IMR-90 (cell line): ENCODE measurements at regions not wholly inside any gene's neighbourhood (a gene's known extent, or its start where the extent isn't known, plus 50 kb on each side); places are given as distances from the start of the nearest gene placed in this dataset.

Source experiments
- ATAC-seq: fragments of 200-7000 bp; cut with Tn5 transposase; 2 replicates; pipeline ENCODE4 v1.9.1; 2020; ENCODE audit warnings: low read depth, mild to moderate bottlenecking, moderate library complexity
- BruUV-seq: library from RNA; stranded (reverse); fragments of 400-500 nt; replicated peaks from 2 replicates; lab custom pipeline; 2021; lab: Mats Ljungman, UMichigan
- CTCF ChIA-PET: fragments of 300-600 bp; formaldehyde crosslinking; extraction: SDS; loops from one replicate; lab custom pipeline; 2021; ENCODE audit warnings: antibody characterized with exemption; lab: Yijun Ruan, JAX
- POLR2A ChIA-PET: fragments of 300-600 bp; sonication (Branson Sonifier 250); formaldehyde crosslinking; loops from one replicate; lab custom pipeline; 2022; ENCODE audit warnings: antibody characterized with exemption; ENCODE audit not compliant: unreplicated experiment; lab: Charles Lee
- DNase-seq: peaks from one replicate; pipeline ENCODE4 v3.0.0; 2013
- H2AFZ ChIP-seq: replicated peaks from 2 replicates; pipeline ENCODE3; 2013; ENCODE audit warnings: low read length, mild to moderate bottlenecking; ENCODE audit not compliant: poor library complexity
- H2AK5ac ChIP-seq: 2 replicates; pipeline ENCODE4 v1.6.1; 2013; ENCODE audit warnings: low read depth, low read length, inconsistent platforms
- H2AK9ac ChIP-seq: replicated peaks from 2 replicates; pipeline ENCODE3; 2013; ENCODE audit warnings: mild to moderate bottlenecking, low read depth, low read length, moderate library complexity; ENCODE audit not compliant: poor library complexity
- H2BK120ac ChIP-seq: 2 replicates; pipeline ENCODE4 v1.6.1; 2013; ENCODE audit warnings: low read depth, low read length, inconsistent platforms
- H2BK15ac ChIP-seq: 3 replicates; pipeline ENCODE4 v1.6.1; 2013; ENCODE audit warnings: low read depth, low read length, inconsistent platforms
- H2BK20ac ChIP-seq: 2 replicates; pipeline ENCODE4 v1.6.1; 2013; ENCODE audit warnings: low read depth, mild to moderate bottlenecking, inconsistent platforms, low read length, moderate library complexity
- H2BK5ac ChIP-seq: 2 replicates; pipeline ENCODE4 v1.6.1; 2013; ENCODE audit warnings: mild to moderate bottlenecking, low read depth, low read length, inconsistent platforms; ENCODE audit not compliant: poor library complexity, severe bottlenecking
- H3K14ac ChIP-seq: replicated peaks from 2 replicates; pipeline ENCODE4 v1.6.1; 2013; ENCODE audit warnings: low read depth, low read length, inconsistent platforms
- H3K18ac ChIP-seq: 2 replicates; pipeline ENCODE4 v1.6.1; 2013; ENCODE audit warnings: low read depth, low read length, control low read depth
- H3K23ac ChIP-seq: 2 replicates; pipeline ENCODE4 v1.6.1; 2013; ENCODE audit warnings: low read depth, low read length, inconsistent platforms
- H3K27ac ChIP-seq: 2 replicates; pipeline ENCODE4 v1.5.1; 2013; ENCODE audit warnings: mild to moderate bottlenecking, control low read depth, low read length; ENCODE audit not compliant: insufficient read depth
- H3K27me3 ChIP-seq: 2 replicates; pipeline ENCODE4 v1.6.1; 2013; ENCODE audit warnings: low read length; ENCODE audit not compliant: control insufficient read depth, insufficient read depth
- H3K36me3 ChIP-seq: 2 replicates; pipeline ENCODE4 v1.6.1; 2013; ENCODE audit warnings: low read length, mixed read lengths; ENCODE audit not compliant: control insufficient read depth, insufficient read depth
- H3K4ac ChIP-seq: 2 replicates; pipeline ENCODE4 v1.6.1; 2013; ENCODE audit warnings: low read depth, low read length, inconsistent platforms
- H3K4me1 ChIP-seq: 2 replicates; pipeline ENCODE4 v1.6.1; 2013; ENCODE audit warnings: low read length, mixed read lengths; ENCODE audit not compliant: control insufficient read depth, insufficient read depth
- H3K4me2 ChIP-seq: 2 replicates; pipeline ENCODE4 v1.6.1; 2013; ENCODE audit warnings: low read depth, mild to moderate bottlenecking, control low read depth, low read length, moderate library complexity
- H3K4me3 ChIP-seq: 2 replicates; pipeline ENCODE4 v1.5.1; 2013; ENCODE audit warnings: low read depth, mild to moderate bottlenecking, control low read depth, low read length, moderate library complexity; ENCODE audit not compliant: insufficient read depth
- H3K56ac ChIP-seq: 2 replicates; pipeline ENCODE4 v1.6.1; 2013; ENCODE audit warnings: low read length, inconsistent platforms; ENCODE audit not compliant: insufficient read depth; ENCODE audit errors: extremely low read depth
- H3K79me1 ChIP-seq, 2 experiments: 2 replicates each; pipeline ENCODE4 v1.6.1; 2013; ENCODE audit warnings: low read length in 2 of 2, inconsistent platforms in 1 of 2, low read depth in 1 of 2
- H3K9ac ChIP-seq: 2 replicates; pipeline ENCODE4 v1.6.1; 2013; ENCODE audit warnings: low read depth, low read length, control low read depth
- H3K9me1 ChIP-seq: 2 replicates; pipeline ENCODE4 v1.6.1; 2013; ENCODE audit warnings: low read length, inconsistent platforms; ENCODE audit not compliant: insufficient read depth
- H3K9me3 ChIP-seq: 2 replicates; pipeline ENCODE4 v1.6.1; 2013; ENCODE audit warnings: low read length; ENCODE audit not compliant: control insufficient read depth, insufficient read depth
- H4K20me1 ChIP-seq: 2 replicates; pipeline ENCODE4 v1.6.1; 2013; ENCODE audit warnings: low read length, inconsistent platforms; ENCODE audit not compliant: insufficient read depth
- H4K5ac ChIP-seq: 2 replicates; pipeline ENCODE4 v1.6.1; 2013; ENCODE audit warnings: mild to moderate bottlenecking, low read depth, low read length, control low read depth
- H4K8ac ChIP-seq, 2 experiments: 2 replicates each; pipeline ENCODE4 v1.6.1; 2013; ENCODE audit warnings: low read depth in 2 of 2, low read length in 2 of 2, control low read depth in 1 of 2, inconsistent platforms in 1 of 2
- H4K91ac ChIP-seq: 2 replicates; pipeline ENCODE4 v1.6.1; 2013; ENCODE audit warnings: low read depth, low read length, inconsistent platforms; ENCODE audit not compliant: insufficient read depth
- BHLHE40 ChIP-seq: fragments of 150-350 bp; IDR thresholded peaks from 2 replicates; pipeline ENCODE4 v1.6.1; 2016; ENCODE audit warnings: mild to moderate bottlenecking, low read depth, low read length
- CEBPB ChIP-seq: IDR thresholded peaks from 2 replicates; pipeline ENCODE4 v1.6.1; 2012; ENCODE audit warnings: low read depth, low read length, improper control_type of control experiment
- CHD1 ChIP-seq: IDR thresholded peaks from 2 replicates; pipeline ENCODE4 v1.6.1; 2012; ENCODE audit warnings: low read depth, low read length, improper control_type of control experiment
- FOS ChIP-seq: fragments of 150-350 bp; IDR thresholded peaks from 2 replicates; pipeline ENCODE4 v1.6.1; 2016; ENCODE audit warnings: low read depth, low read length
- MAFK ChIP-seq: IDR thresholded peaks from 2 replicates; pipeline ENCODE4 v1.6.1; 2012; ENCODE audit warnings: low read depth, low read length, improper control_type of control experiment
- MAZ ChIP-seq: IDR thresholded peaks from 2 replicates; pipeline ENCODE4 v1.6.1; 2012; ENCODE audit warnings: low read depth, mild to moderate bottlenecking, low read length, improper control_type of control experiment, moderate library complexity, borderline replicate concordance
- MXI1 ChIP-seq: IDR thresholded peaks from 2 replicates; pipeline ENCODE4 v1.6.1; 2012; ENCODE audit warnings: low read depth, mild to moderate bottlenecking, low read length, moderate library complexity, borderline replicate concordance
- NFE2L2 ChIP-seq: fragments of 150-350 bp; IDR thresholded peaks from 2 replicates; pipeline ENCODE4 v1.6.1; 2016; ENCODE audit warnings: low read depth, mild to moderate bottlenecking, low read length
- POLR2A ChIP-seq: IDR thresholded peaks from 2 replicates; pipeline ENCODE4 v1.6.1; 2012; ENCODE audit warnings: mild to moderate bottlenecking, low read depth, low read length
- RCOR1 ChIP-seq: IDR thresholded peaks from 2 replicates; pipeline ENCODE4 v1.6.1; 2012; ENCODE audit warnings: mild to moderate bottlenecking, low read length, improper control_type of control experiment; ENCODE audit not compliant: insufficient replicate concordance
- RFX5 ChIP-seq: IDR thresholded peaks from 2 replicates; pipeline ENCODE4 v1.8.0; 2012; ENCODE audit warnings: low read depth, mild to moderate bottlenecking, low read length, moderate library complexity
- SMC3 ChIP-seq: fragments of 150-350 bp; IDR thresholded peaks from 2 replicates; pipeline ENCODE4 v1.6.1; 2016; ENCODE audit warnings: low read depth, mild to moderate bottlenecking, antibody characterized with exemption, low read length, moderate library complexity
- WGBS, 2 experiments: methylation state at CpG; one replicate each; pipeline versions ENCODE4 v1.1.5 to v1.1.7; 2013; ENCODE audit warnings: missing lambda C conversion rate in 2 of 2; ENCODE audit not compliant: insufficient read length in 1 of 2; ENCODE audit errors: extremely low coverage in 2 of 2; 5-methylcytosine and 5-hydroxymethylcytosine counted together
- dilution Hi-C: fragments of 300-500 bp; cut with HindIII; formaldehyde crosslinking; loops from one replicate; pipeline ENCODE4 v1.14.3; 2018; ENCODE audit warnings: low sequenced_read_pairs; ENCODE audit not compliant: unreplicated experiment
- in situ Hi-C: fragments of 300-500 bp; cut with MboI; formaldehyde crosslinking; loops from 3 replicates; pipeline ENCODE4 v1.14.3; 2019; ENCODE audit warnings: low sequenced_read_pairs, inconsistent platforms, mixed read lengths
- intact Hi-C: fragments of 100-400 bp; cut with micrococcal nuclease; formaldehyde crosslinking; loops from 2 replicates; pipeline ENCODE4 v1.10.0; 2022
- TF ChIP-seq, protein P1 (sequence below): fragments of 150-350 bp; IDR thresholded peaks from 2 replicates; pipeline ENCODE4 v1.6.1; 2016; ENCODE audit warnings: low read depth, mild to moderate bottlenecking, low read length, moderate library complexity, borderline replicate concordance
- TF ChIP-seq, protein P2 (sequence below): conservative IDR thresholded peaks from 2 replicates; pipeline ENCODE4 v1.5.1; 2012; ENCODE audit warnings: mild to moderate bottlenecking, low read depth, low read length, improper control_type of control experiment
- TF ChIP-seq, protein P3 (sequence below): fragments of 150-350 bp; IDR thresholded peaks from 2 replicates; pipeline ENCODE4 v1.6.1; 2017; ENCODE audit warnings: mild to moderate bottlenecking, antibody characterized with exemption, low read length, low read depth

DNA sequence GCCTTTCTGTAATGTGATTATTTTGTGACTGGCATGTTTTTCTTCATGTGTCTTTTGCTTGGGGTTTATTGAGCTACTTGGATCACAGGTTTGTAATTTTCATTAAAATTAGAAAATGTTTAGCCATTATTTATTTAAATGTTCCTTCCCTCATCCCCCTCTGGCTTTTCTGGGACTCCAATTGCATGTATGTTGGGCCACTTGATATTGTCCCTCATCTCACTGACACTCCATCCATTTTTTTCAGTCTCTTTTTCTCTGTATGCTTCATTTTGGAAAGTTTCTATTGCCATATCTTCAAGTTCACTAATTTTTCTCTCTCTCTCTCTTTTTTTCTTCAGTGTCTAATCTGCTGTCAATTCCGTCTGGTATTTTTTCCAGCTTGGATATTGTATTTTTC is 390.1 kb downstream of the PRDM2 start:
- Histone ChIP-seq H3K9ac (no peak overlapping the region), H3K56ac (no peak overlapping the region), H2AK5ac (no peak overlapping the region), H3K4me2 (no peak overlapping the region), H2BK20ac (no peak overlapping the region), H3K23ac (no peak overlapping the region), H2BK120ac (no peak overlapping the region), H3K9me1 (no peaks in the 10 kb centered on the region), H3K79me1 (no peaks in the 10 kb centered on the region), H3K4me1 (no peaks in the 10 kb centered on the region), H3K14ac (no peak overlapping the region), H4K5ac (no peak overlapping the region), H2BK5ac (no peak overlapping the region), H3K27ac (no peak overlapping the region), H4K20me1 (no peaks in the 10 kb centered on the region), H2BK15ac (no peak overlapping the region), H3K36me3 (no peaks in the 10 kb centered on the region), H3K27me3 (no peaks in the 10 kb centered on the region), H4K8ac (no peak overlapping the region), H3K9me3 (peaks cover 2% of the 10 kb centered on the region; the same call in 1 of the 2 replicates), H2AK9ac (no peak overlapping the region), H3K4ac (no peak overlapping the region), H2AFZ (no peak overlapping the region), H3K18ac (no peak overlapping the region), H3K4me3 (no peak overlapping the region), H4K91ac (no peak overlapping the region)
- no TSS peak for BruUV-seq
- no peak for ATAC-seq
- no CpG with 5 or more reads among the region's 1 CpG for WGBS, 2 experiments
- in situ Hi-C loops (no loop called here), dilution Hi-C loops (no loop called here), intact Hi-C loops (no loop called here)
- no peak for DNase-seq
- TF ChIP-seq CEBPB (no peak), BHLHE40 (no peak), SMC3 (no peak), RCOR1 (no peak), FOS (no peak), MXI1 (no peak), NFE2L2 (no peak), MAFK (no peak), POLR2A (no peak), RFX5 (no peak), MAZ (no peak), CHD1 (no peak)
- TF ChIP-seq, protein P1, sequence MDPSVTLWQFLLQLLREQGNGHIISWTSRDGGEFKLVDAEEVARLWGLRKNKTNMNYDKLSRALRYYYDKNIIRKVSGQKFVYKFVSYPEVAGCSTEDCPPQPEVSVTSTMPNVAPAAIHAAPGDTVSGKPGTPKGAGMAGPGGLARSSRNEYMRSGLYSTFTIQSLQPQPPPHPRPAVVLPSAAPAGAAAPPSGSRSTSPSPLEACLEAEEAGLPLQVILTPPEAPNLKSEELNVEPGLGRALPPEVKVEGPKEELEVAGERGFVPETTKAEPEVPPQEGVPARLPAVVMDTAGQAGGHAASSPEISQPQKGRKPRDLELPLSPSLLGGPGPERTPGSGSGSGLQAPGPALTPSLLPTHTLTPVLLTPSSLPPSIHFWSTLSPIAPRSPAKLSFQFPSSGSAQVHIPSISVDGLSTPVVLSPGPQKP = no peak
- TF ChIP-seq, protein P2, sequence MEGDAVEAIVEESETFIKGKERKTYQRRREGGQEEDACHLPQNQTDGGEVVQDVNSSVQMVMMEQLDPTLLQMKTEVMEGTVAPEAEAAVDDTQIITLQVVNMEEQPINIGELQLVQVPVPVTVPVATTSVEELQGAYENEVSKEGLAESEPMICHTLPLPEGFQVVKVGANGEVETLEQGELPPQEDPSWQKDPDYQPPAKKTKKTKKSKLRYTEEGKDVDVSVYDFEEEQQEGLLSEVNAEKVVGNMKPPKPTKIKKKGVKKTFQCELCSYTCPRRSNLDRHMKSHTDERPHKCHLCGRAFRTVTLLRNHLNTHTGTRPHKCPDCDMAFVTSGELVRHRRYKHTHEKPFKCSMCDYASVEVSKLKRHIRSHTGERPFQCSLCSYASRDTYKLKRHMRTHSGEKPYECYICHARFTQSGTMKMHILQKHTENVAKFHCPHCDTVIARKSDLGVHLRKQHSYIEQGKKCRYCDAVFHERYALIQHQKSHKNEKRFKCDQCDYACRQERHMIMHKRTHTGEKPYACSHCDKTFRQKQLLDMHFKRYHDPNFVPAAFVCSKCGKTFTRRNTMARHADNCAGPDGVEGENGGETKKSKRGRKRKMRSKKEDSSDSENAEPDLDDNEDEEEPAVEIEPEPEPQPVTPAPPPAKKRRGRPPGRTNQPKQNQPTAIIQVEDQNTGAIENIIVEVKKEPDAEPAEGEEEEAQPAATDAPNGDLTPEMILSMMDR = no peak
- TF ChIP-seq, protein P3, sequence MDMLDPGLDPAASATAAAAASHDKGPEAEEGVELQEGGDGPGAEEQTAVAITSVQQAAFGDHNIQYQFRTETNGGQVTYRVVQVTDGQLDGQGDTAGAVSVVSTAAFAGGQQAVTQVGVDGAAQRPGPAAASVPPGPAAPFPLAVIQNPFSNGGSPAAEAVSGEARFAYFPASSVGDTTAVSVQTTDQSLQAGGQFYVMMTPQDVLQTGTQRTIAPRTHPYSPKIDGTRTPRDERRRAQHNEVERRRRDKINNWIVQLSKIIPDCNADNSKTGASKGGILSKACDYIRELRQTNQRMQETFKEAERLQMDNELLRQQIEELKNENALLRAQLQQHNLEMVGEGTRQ = no peak
- CTCF ChIA-PET = no interaction called here
- POLR2A ChIA-PET = no interaction called here
